OCI-LY1 (cell line): ENCODE measurements at regions not wholly inside any gene's neighbourhood (a gene's known extent, or its start where the extent isn't known, plus 50 kb on each side); places are given as distances from the start of the nearest gene placed in this dataset.

Experiments
- H2AFZ ChIP-seq: fragments of 200-600 bp; sonication (generic), shearing (Covaris generic); 2 replicates; pipeline ENCODE4 v1.6.0; 2014; ENCODE audit warnings: antibody characterized with exemption, mild to moderate bottlenecking, low read length
- H3F3A ChIP-seq: fragments of 200-600 bp; sonication (generic), shearing (Covaris generic); 2 replicates; pipeline ENCODE4 v1.6.0; 2014; ENCODE audit warnings: mild to moderate bottlenecking, antibody characterized with exemption, low read length, moderate library complexity; ENCODE audit not compliant: insufficient read depth
- H3K27ac ChIP-seq: fragments of 200-600 bp; sonication (generic); 2 replicates; pipeline ENCODE4 v1.5.1; 2014; ENCODE audit warnings: low read length, mixed run types, mild to moderate bottlenecking, low read depth; ENCODE audit not compliant: poor library complexity, severe bottlenecking
- H3K27me3 ChIP-seq: fragments of 200-600 bp; sonication (generic); 2 replicates; pipeline ENCODE4 v1.6.0; 2014; ENCODE audit warnings: antibody characterized with exemption, mild to moderate bottlenecking, low read length, moderate library complexity; ENCODE audit not compliant: insufficient read depth
- H3K36me3 ChIP-seq: fragments of 200-600 bp; sonication (generic); 2 replicates; pipeline ENCODE4 v1.6.1; 2014; ENCODE audit warnings: mild to moderate bottlenecking, antibody characterized with exemption, low read length, moderate library complexity, mixed read lengths; ENCODE audit not compliant: insufficient read depth
- H3K4me1 ChIP-seq: fragments of 200-600 bp; sonication (generic); 2 replicates; pipeline ENCODE4 v1.5.1; 2014; ENCODE audit warnings: mild to moderate bottlenecking, low read length, moderate library complexity; ENCODE audit not compliant: insufficient read depth, severe bottlenecking
- H3K4me2 ChIP-seq: fragments of 200-600 bp; sonication (generic), shearing (Covaris generic); 2 replicates; pipeline ENCODE4 v1.6.1; 2014; ENCODE audit warnings: low read length
- H3K4me3 ChIP-seq: fragments of 200-600 bp; sonication (generic); 2 replicates; pipeline ENCODE4 v1.5.1; 2014; ENCODE audit warnings: low read length, low read depth, mild to moderate bottlenecking, mixed read lengths; ENCODE audit not compliant: poor library complexity, severe bottlenecking
- H3K79me2 ChIP-seq: fragments of 200-600 bp; shearing (Covaris generic); 2 replicates; pipeline ENCODE4 v1.6.1; 2016; ENCODE audit warnings: mixed run types, low read length, mixed read lengths; ENCODE audit not compliant: insufficient read depth
- H3K9ac ChIP-seq: fragments of 200-600 bp; sonication (generic), shearing (Covaris generic); 2 replicates; pipeline ENCODE4 v1.6.1; 2014; ENCODE audit warnings: mild to moderate bottlenecking, low read length, mixed read lengths
- H3K9me2 ChIP-seq: fragments of 200-600 bp; sonication (generic), shearing (Covaris generic); 2 replicates; pipeline ENCODE4 v1.6.1; 2014; ENCODE audit warnings: low read depth, mild to moderate bottlenecking, low read length, mixed read lengths
- H3K9me3 ChIP-seq: fragments of 200-600 bp; shearing (Covaris generic); 2 replicates; pipeline ENCODE4 v1.6.1; 2014; ENCODE audit warnings: low read length, mixed read lengths
- H4K20me1 ChIP-seq: fragments of 200-600 bp; sonication (generic), shearing (Covaris generic); 2 replicates; pipeline ENCODE4 v1.6.0; 2016; ENCODE audit warnings: mild to moderate bottlenecking, low read length; ENCODE audit not compliant: insufficient read depth
- CTCF ChIP-seq: fragments of 200-600 bp; sonication (generic), shearing (Covaris generic); IDR thresholded peaks from 2 replicates; pipeline ENCODE4 v1.5.1; 2017; ENCODE audit warnings: mild to moderate bottlenecking, antibody characterized with exemption, low read length, moderate library complexity, mixed read lengths
- EZH2 ChIP-seq: fragments of 200-600 bp; sonication (generic), shearing (Covaris generic); IDR thresholded peaks from 2 replicates; pipeline ENCODE4 v1.8.0; 2017; ENCODE audit warnings: borderline replicate concordance, mixed run types, mild to moderate bottlenecking, antibody characterized with exemption, low read length, moderate library complexity, mixed read lengths

- Histone ChIP-seq H3K4me1 (no peaks in the 10 kb centered on the region), H3K4me2 (no peak overlapping the region), H3K36me3 (no peaks in the 10 kb centered on the region), H3K9me3 (no peaks in the 10 kb centered on the region), H3K9ac (no peak overlapping the region), H3F3A (no peaks in the 10 kb centered on the region), H3K9me2 (no peaks in the 10 kb centered on the region), H3K79me2 (no peaks in the 10 kb centered on the region), H4K20me1 (no peaks in the 10 kb centered on the region), H3K4me3 (no peak overlapping the region), H2AFZ (no peak overlapping the region), H3K27me3 (no peaks in the 10 kb centered on the region), H3K27ac (no peak overlapping the region)
- TF ChIP-seq CTCF (no peak; the same call in 1 of the 2 replicates), EZH2 (no peak)
Observed at GRCh38 chr18:54004828-54005227, 219.6 kb downstream of the MBD2 start.

GRCh38 chr18:54003195-54003594 is 221.3 kb downstream of the MBD2 start:
- Histone ChIP-seq H3K9me3 (no peaks in the 10 kb centered on the region), H3K27me3 (no peaks in the 10 kb centered on the region), H3F3A (no peaks in the 10 kb centered on the region), H4K20me1 (no peaks in the 10 kb centered on the region), H3K36me3 (no peaks in the 10 kb centered on the region), H2AFZ (no peak overlapping the region), H3K79me2 (no peaks in the 10 kb centered on the region), H3K9ac (no peak overlapping the region), H3K4me3 (no peak overlapping the region), H3K27ac (no peak overlapping the region), H3K4me2 (no peak overlapping the region), H3K4me1 (no peaks in the 10 kb centered on the region), H3K9me2 (no peaks in the 10 kb centered on the region)
- TF ChIP-seq CTCF (no peak), EZH2 (no peak)

- no peak for TF ChIP-seq EZH2
- TF ChIP-seq CTCF: no peak
- Histone ChIP-seq H3K36me3 (no peaks in the 10 kb centered on the region), H3K9me2 (no peaks in the 10 kb centered on the region), H2AFZ (no peak overlapping the region), H3K79me2 (no peaks in the 10 kb centered on the region), H3K9ac (no peak overlapping the region), H4K20me1 (no peaks in the 10 kb centered on the region), H3K4me2 (no peak overlapping the region), H3K9me3 (no peaks in the 10 kb centered on the region), H3K27me3 (no peaks in the 10 kb centered on the region), H3F3A (no peaks in the 10 kb centered on the region), H3K27ac (no peak overlapping the region), H3K4me1 (no peaks in the 10 kb centered on the region), H3K4me3 (no peak overlapping the region)
Observed at GRCh38 chr18:53997064-53997463, 227.4 kb downstream of the MBD2 start.
